ENCODE measurements at regions not wholly inside any gene's neighbourhood (a gene's known extent, or its start where the extent isn't known, plus 50 kb on each side); places are given as distances from the start of the nearest gene placed in this dataset.

DNA sequence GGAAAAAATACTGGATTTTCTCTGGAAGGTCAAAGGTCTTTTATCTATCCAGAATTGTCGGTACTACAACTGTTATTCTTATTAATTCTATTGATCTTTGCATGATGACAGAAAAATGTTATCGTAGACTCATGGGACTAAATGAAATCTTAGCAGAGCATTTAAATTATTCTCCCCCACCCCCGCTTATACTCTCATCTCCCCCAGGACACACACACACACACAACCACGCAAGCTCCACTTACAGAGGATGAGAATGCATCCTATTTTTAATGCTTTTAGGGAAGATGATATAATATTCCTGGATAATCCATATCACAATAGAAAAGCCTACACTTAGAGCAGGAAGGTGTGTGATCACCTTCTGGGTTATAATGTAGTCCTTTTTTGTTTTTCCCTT lies 91.9 kb upstream of the STARD13 start:
- H3K4me3 ChIP-seq = no peak overlapping the region
- peak in 1 of 8 experiments; percentile 53 for ATAC-seq (replicated peaks in 6 of 8)
- peak overlapping the region in 1 of 2 donors; percentile 55 for H3K27ac ChIP-seq
- H3K4me1 ChIP-seq (replicated peaks in 1 of 2) = peaks cover 0 to 15% of the 10 kb centered on the region in 2 donors
- in situ Hi-C loops (cut with MboI; ENCODE audit: low pct_unique_long_range_greater_than_20kb in 2 of 9, low sequenced_read_pairs in 9 of 9, unreplicated experiment in 9 of 9) = no loop called here
- 59 to 100% (median 82%) methylated on average over 1 to 4 of the region's 4 CpGs; no CpG with 5 or more reads in 2 of the 10 experiments for WGBS, 10 experiments

DNA sequence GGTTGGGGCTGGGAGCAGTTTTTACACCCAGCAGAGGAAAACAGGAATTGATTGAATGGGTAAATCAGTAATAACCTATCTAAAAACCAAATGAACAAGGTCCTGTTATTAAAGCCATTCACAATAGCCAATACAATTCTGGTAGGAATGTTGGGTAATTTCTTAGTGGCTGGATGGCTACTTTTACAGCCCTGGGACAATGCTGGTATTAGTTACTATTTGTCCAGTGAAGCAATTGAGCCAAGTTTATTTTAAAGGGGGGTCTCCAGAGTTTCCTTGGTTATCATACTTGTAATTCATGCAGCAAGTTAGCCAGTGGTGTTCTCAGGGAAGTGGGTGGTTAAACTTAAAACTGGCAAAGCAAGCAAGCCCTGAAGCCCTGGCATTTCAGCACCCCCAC lies 92.3 kb upstream of the STARD13 start:
- ATAC-seq (replicated peaks in 6 of 8) = no peak
- in situ Hi-C loops (cut with MboI; ENCODE audit: low pct_unique_long_range_greater_than_20kb in 2 of 9, low sequenced_read_pairs in 9 of 9, unreplicated experiment in 9 of 9) = no loop called here
- H3K4me1 ChIP-seq (replicated peaks in 1 of 2) = peaks cover 0 to 15% of the 10 kb centered on the region in 2 donors
- peak overlapping the region in 1 of 2 donors; percentile 55 for H3K27ac ChIP-seq
- H3K4me3 ChIP-seq = no peak overlapping the region

GRCh38 chr13:33379608-33380007 lies 94.1 kb upstream of the STARD13 start:
- peaks cover 6 to 27% of the 10 kb centered on the region in 2 donors for H3K4me1 ChIP-seq (replicated peaks in 1 of 2)
- H3K27ac ChIP-seq = no peak overlapping the region
- H3K4me3 ChIP-seq = no peak overlapping the region
- in situ Hi-C loops (cut with MboI; ENCODE audit: low pct_unique_long_range_greater_than_20kb in 2 of 9, low sequenced_read_pairs in 9 of 9, unreplicated experiment in 9 of 9) = no loop called here
- peak in 3 of 8 experiments; percentile 11 to 53 (median 17) for ATAC-seq (replicated peaks in 6 of 8)

- ATAC-seq (replicated peaks in 6 of 8) = peak in 3 of 8 experiments; percentile 11 to 49 (median 22)
- in situ Hi-C loops (cut with MboI; ENCODE audit: low pct_unique_long_range_greater_than_20kb in 2 of 9, low sequenced_read_pairs in 9 of 9, unreplicated experiment in 9 of 9) = no loop called here
- H3K4me1 ChIP-seq (replicated peaks in 1 of 2) = peaks cover 6 to 29% of the 10 kb centered on the region in 2 donors
- no peak overlapping the region for H3K4me3 ChIP-seq
- 8 to 90% (median 60%) methylated on average over 1 to 3 of the region's 3 CpGs; no CpG with 5 or more reads in 2 of the 10 experiments for WGBS, 10 experiments
- no peak overlapping the region for H3K27ac ChIP-seq
Observed at GRCh38 chr13:33380487-33381079, 95.0 kb upstream of the STARD13 start.

GRCh38 chr13:33381180-33381579 lies 95.6 kb upstream of the STARD13 start:
- in situ Hi-C loops (cut with MboI; ENCODE audit: low pct_unique_long_range_greater_than_20kb in 2 of 9, low sequenced_read_pairs in 9 of 9, unreplicated experiment in 9 of 9) = no loop called here
- 0 to 100% (median 50%) methylated on average over 1 to 5 of the region's 5 CpGs; no CpG with 5 or more reads in 1 of the 10 experiments for WGBS, 10 experiments

GRCh38 chr13:33381906-33382305 lies 96.4 kb upstream of the STARD13 start:
- H3K4me3 ChIP-seq = no peak overlapping the region
- H3K27ac ChIP-seq = no peak overlapping the region
- 70 to 100% (median 95%) methylated on average over 1 to 6 of the region's 8 CpGs; no CpG with 5 or more reads in 3 of the 10 experiments for WGBS, 10 experiments
- ATAC-seq (replicated peaks in 6 of 8) = no peak
- in situ Hi-C loops (cut with MboI; ENCODE audit: low pct_unique_long_range_greater_than_20kb in 2 of 9, low sequenced_read_pairs in 9 of 9, unreplicated experiment in 9 of 9) = no loop called here
- H3K4me1 ChIP-seq (replicated peaks in 1 of 2) = peaks cover 6 to 28% of the 10 kb centered on the region in 2 donors

More at GRCh38 chr13:33381180-33381579, 95.6 kb upstream of the STARD13 start:
- ATAC-seq (replicated peaks in 6 of 8) = peak in 3 of 8 experiments; percentile 69 to 83 (median 79)
- peaks cover 6 to 29% of the 10 kb centered on the region in 2 donors for H3K4me1 ChIP-seq (replicated peaks in 1 of 2)
- no peak overlapping the region for H3K4me3 ChIP-seq
- H3K27ac ChIP-seq = no peak overlapping the region

- ATAC-seq (replicated peaks in 6 of 8) = peak in 5 of 8 experiments; percentile 16 to 62 (median 30)
- Histone ChIP-seq H3K27ac (no peak overlapping the region), H3K4me1 (replicated peaks in 1 of 2) (peaks cover 6 to 14% of the 10 kb centered on the region in 2 donors), H3K4me3 (no peak overlapping the region)
- 60 to 90% (median 79%) methylated on average over 3 to 11 of the region's 12 CpGs for WGBS, 10 experiments
- in situ Hi-C loops (cut with MboI; ENCODE audit: low pct_unique_long_range_greater_than_20kb in 2 of 9, low sequenced_read_pairs in 9 of 9, unreplicated experiment in 9 of 9) = no loop called here
Observed at GRCh38 chr13:33383724-33384577, 98.4 kb upstream of the STARD13 start.

DNA sequence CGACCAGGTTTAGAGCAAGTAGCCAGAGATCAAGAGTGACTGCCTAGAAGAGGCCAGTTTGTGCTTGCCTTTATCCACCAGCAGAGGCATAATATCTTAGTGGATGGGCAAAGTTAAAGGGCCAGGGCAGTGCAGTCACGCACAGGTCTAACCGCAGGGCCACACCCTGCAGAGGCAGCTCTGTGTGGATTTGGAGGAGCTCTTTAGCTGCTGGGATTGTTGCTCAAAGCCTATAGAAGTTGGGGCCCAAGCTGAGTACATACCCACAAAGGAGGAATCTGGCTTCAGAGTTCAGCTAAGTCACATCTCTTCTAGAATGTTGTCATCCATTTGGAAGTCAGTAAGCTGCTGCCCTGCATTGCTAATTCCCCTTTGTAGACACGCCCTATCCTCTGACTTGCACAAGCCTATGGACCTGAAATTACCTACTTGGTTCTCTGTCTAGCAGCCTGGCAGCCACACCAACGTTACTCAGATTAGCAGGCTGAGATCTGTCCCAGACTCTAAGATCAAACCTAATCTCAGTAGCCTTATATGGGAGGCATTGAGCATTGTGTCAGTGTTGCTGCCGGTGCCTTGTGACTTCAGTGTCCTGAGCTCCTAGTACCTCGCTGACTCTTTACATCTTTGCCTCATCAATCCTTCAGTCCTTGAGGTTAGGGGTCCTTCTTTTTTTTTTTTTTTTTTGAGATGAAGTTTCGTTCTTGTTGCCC lies 102.9 kb upstream of the STARD13 start:
- peak in 3 of 8 experiments; percentile 89 to 95 (median 94) for ATAC-seq (replicated peaks in 6 of 8)
- in situ Hi-C loops (cut with MboI; ENCODE audit: low pct_unique_long_range_greater_than_20kb in 2 of 9, low sequenced_read_pairs in 9 of 9, unreplicated experiment in 9 of 9) = no loop called here
- H3K27ac ChIP-seq = no peak overlapping the region
- H3K4me3 ChIP-seq = no peak overlapping the region
- 0 to 89% (median 56%) methylated on average over 1 to 6 of the region's 8 CpGs for WGBS, 10 experiments
- H3K4me1 ChIP-seq (replicated peaks in 1 of 2) = peaks cover 6 to 12% of the 10 kb centered on the region in 2 donors

- no peaks in the 10 kb centered on the region for H3K4me1 ChIP-seq (replicated peaks in 1 of 2)
- H3K27ac ChIP-seq = no peak overlapping the region
- WGBS, 10 experiments = 75 to 94% (median 81%) methylated on average over 2 to 4 of the region's 4 CpGs; no CpG with 5 or more reads in 1 of the 10 experiments
- no peak overlapping the region for H3K4me3 ChIP-seq
- in situ Hi-C loops (cut with MboI; ENCODE audit: low pct_unique_long_range_greater_than_20kb in 2 of 9, low sequenced_read_pairs in 9 of 9, unreplicated experiment in 9 of 9) = no loop called here
- peak in 1 of 8 experiments; percentile 31 for ATAC-seq (replicated peaks in 6 of 8)
Observed at GRCh38 chr13:33392794-33393405, 107.3 kb upstream of the STARD13 start.

DNA sequence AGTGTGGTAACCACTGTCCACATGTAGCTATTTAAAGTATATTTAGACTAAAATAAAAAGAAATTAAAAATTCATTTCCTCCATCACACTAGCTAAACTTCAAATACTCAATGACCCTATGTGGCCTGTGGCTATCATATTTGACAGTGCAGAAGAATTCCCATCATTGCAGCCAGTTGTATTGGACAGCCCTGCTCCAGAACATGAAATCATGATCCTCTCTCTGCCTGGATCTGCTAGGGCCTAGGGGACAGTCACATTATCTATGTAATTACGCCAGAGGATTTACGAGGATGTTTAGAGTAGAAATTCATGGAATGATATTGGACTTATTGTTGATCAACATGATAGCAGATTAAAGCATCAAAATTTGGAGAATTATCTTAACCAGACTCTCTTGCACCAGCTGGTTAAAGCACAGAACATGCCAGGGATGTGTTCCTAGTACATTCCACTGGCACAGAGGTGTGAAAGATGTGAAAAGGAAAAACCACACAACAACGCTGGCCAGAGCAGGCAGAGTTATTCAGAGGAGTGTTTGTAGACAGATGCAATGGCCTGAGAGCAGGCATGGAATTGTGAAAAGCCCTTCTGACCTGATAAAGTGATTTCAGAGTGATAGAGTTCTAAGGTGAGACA lies 108.9 kb upstream of the STARD13 start:
- Histone ChIP-seq H3K4me3 (no peak overlapping the region), H3K27ac (no peak overlapping the region), H3K4me1 (replicated peaks in 1 of 2) (no peaks in the 10 kb centered on the region)
- in situ Hi-C loops (cut with MboI; ENCODE audit: low pct_unique_long_range_greater_than_20kb in 2 of 9, low sequenced_read_pairs in 9 of 9, unreplicated experiment in 9 of 9) = no loop called here
- 38 to 100% (median 80%) methylated on average over 1 to 3 of the region's 3 CpGs; no CpG with 5 or more reads in 2 of the 10 experiments for WGBS, 10 experiments
- ATAC-seq (replicated peaks in 6 of 8) = no peak

DNA sequence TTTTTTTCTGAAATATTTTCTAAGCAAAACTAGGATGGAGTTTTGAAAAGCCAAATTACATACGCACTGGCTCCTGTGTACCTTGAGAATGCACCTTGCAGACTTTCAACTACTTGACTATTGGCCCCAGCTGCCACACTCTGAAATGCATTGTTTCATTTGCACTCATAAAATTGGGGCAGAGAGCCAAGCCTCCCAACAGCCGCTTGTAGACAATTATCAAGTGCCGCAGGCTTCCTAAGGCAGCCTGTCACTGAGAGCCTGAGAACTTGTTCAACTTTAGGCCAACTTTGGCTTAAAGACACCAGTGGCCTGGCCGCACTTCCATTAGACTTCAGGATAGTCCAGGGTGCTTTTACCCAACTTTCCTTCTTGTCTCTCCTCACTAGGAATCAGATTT lies 115.7 kb upstream of the STARD13 start:
- Histone ChIP-seq H3K27ac (no peak overlapping the region), H3K4me1 (replicated peaks in 1 of 2) (peaks cover 0 to 15% of the 10 kb centered on the region in 2 donors), H3K4me3 (no peak overlapping the region)
- ATAC-seq (replicated peaks in 6 of 8) = peak in 1 of 8 experiments; percentile 34
- WGBS, 10 experiments = 48 to 100% (median 87%) methylated on average over 2 to 4 of the region's 4 CpGs; no CpG with 5 or more reads in 1 of the 10 experiments
- in situ Hi-C loops (cut with MboI; ENCODE audit: low pct_unique_long_range_greater_than_20kb in 2 of 9, low sequenced_read_pairs in 9 of 9, unreplicated experiment in 9 of 9) = no loop called here

- whole genome bisulfite sequencing, 10 experiments = 40 to 88% (median 65%) methylated on average over 1 to 6 of the region's 7 CpGs; no CpG with 5 or more reads in 5 of the 10 experiments
- in situ Hi-C loops (cut with MboI; ENCODE audit: low pct_unique_long_range_greater_than_20kb in 2 of 9, low sequenced_read_pairs in 9 of 9, unreplicated experiment in 9 of 9) = no loop called here
- Histone ChIP-seq H3K27ac (no peak overlapping the region), H3K4me3 (no peak overlapping the region), H3K4me1 (replicated peaks in 1 of 2) (peaks cover 0 to 15% of the 10 kb centered on the region in 2 donors)
- ATAC-seq (replicated peaks in 6 of 8) = no peak
Observed at GRCh38 chr13:33402975-33403374, 117.4 kb upstream of the STARD13 start.

All from motor neuron (in vitro differentiated cells).